ENCODE measurements at regions not wholly inside any gene's neighbourhood (a gene's known extent, or its start where the extent isn't known, plus 50 kb on each side); places are given as distances from the start of the nearest gene placed in this dataset.
"Not testable (repeated sequence)": the region's sequence is repeated elsewhere in the genome, so short reads cannot be mapped to it uniquely, and the experiment has no call there.

DNA sequence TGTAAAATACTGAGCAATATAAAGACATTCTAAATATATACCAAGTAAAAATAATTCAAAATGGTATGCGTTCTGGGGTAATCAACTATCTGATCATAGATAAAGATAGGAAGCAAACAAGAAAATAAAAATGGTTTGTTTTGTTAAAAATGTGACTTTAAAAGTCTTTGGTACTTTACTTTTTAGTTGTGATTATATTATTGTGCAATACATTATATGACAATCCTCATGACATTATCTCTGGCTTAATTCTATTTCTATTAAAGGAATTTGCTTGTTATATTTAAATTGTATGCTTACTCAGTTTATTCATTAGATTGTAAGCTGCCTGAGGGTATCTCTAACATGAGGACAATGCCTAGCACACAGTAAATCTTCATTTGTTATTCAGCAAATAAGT lies 477.9 kb downstream of the TMEM38B start:
- H3K4me3 ChIP-seq (replicated peaks; ENCODE audit: low read depth, low read length) = no peak overlapping the region
- no peak for DNase-seq (ENCODE audit: low read depth)
- TF ChIP-seq, protein P1, sequence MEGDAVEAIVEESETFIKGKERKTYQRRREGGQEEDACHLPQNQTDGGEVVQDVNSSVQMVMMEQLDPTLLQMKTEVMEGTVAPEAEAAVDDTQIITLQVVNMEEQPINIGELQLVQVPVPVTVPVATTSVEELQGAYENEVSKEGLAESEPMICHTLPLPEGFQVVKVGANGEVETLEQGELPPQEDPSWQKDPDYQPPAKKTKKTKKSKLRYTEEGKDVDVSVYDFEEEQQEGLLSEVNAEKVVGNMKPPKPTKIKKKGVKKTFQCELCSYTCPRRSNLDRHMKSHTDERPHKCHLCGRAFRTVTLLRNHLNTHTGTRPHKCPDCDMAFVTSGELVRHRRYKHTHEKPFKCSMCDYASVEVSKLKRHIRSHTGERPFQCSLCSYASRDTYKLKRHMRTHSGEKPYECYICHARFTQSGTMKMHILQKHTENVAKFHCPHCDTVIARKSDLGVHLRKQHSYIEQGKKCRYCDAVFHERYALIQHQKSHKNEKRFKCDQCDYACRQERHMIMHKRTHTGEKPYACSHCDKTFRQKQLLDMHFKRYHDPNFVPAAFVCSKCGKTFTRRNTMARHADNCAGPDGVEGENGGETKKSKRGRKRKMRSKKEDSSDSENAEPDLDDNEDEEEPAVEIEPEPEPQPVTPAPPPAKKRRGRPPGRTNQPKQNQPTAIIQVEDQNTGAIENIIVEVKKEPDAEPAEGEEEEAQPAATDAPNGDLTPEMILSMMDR (IDR thresholded peaks at IDR 0.05; ENCODE audit: low read length, missing control alignments) = no peak

DNA sequence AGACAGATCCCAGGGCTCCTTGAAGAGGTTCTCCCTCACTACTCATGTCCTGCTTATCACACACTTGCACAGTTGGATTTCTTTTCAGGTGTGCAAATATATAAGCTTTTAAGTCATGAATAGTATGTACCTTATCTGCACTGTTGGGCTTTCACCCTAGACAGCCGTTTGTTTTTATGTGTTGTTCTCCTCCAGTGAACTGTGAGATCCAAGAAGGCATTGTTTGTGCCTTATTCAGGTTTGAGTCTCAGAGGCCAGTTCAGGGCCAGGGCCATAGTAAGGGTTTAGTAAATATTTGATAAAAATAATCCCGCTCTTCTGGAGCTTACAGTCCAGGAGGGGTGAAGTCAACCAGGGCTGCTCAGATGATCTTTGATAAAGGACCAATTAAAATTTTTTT lies 480.0 kb downstream of the TMEM38B start:
- no peak for DNase-seq (ENCODE audit: low read depth)
- TF ChIP-seq, protein P1 (IDR thresholded peaks at IDR 0.05; ENCODE audit: low read length, missing control alignments) = no peak
- no peak overlapping the region for H3K4me3 ChIP-seq (replicated peaks; ENCODE audit: low read depth, low read length)

DNA sequence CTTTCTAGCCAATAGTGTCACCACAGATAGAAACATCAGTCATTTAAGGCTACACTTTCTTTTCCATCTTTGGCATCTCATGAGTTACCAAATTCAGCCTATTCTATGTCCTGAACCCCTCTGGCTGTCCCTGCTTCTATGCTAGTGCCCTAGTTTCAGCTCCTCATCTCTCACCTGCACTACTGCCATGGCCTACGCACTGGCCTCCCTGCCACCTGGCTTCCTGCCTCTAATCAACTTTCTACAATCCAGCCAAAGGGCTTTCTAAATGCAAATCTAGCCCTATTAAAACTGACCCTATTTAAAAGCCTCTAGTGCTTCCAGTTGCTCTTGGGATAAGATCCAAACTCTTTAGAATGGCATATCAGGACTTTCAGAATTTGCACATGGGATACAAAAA lies 482.9 kb downstream of the TMEM38B start:
- TF ChIP-seq, protein P1 (IDR thresholded peaks at IDR 0.05; ENCODE audit: low read length, missing control alignments) = no peak
- DNase-seq (ENCODE audit: low read depth) = no peak
- no peak overlapping the region for H3K4me3 ChIP-seq (replicated peaks; ENCODE audit: low read depth, low read length)

DNA sequence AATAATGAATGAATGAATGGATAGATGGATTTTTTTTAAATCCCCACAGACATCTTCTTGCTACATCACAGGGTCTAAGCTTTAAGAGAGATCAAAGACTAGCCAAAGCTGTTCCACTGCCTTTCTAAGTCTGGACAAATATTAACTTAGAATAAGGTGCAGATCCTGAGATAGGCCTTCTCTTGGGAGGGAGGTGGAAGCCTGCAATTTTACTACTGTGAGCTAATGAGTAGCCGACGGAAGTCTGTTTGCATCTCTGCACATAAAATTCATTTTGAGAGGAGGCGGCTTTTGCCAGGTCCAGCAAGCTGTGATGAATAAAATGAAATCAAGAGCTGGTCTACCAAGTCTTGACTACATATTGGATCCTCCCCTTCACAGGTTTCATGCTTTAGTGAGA lies 484.9 kb downstream of the TMEM38B start:
- no peak for DNase-seq (ENCODE audit: low read depth)
- TF ChIP-seq, protein P1 (IDR thresholded peaks at IDR 0.05; ENCODE audit: low read length, missing control alignments) = no peak
- H3K4me3 ChIP-seq (replicated peaks; ENCODE audit: low read depth, low read length) = no peak overlapping the region

DNA sequence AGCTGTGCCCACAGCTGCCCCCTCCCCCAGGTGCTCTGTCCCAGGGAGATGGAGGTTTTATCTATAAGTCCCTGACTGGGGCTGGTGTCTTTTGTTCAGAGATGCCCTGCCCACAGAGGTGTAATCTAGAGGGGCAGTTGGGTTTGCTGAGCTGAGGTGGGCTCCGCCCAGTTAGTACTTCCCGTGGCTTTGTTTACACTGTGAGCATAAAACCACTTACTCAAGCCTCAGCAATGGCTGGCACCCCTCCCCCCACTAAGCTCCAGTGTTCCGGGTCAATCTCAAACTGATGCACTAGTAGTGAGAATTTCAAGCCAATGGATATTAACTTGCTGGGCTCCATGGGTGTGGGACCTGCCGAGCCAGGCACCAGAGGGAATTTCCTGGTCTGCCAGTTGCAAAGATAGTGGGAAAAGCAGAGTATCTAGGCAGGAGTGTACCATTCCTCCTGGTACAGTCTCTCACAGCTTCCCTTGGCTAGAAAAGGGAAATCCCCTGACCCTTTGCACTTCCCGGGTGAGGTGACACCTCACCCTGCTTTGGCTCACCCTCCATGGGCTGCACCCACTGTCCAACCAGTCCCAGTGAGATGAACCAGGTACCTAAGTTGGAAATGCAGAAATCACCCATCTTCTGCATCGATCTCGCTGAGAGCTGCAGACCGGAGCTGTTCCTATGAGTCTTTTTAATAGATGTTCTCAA lies 509.6 kb downstream of the TMEM38B start:
- not testable (repeated sequence) for H3K4me3 ChIP-seq (replicated peaks; ENCODE audit: low read depth, low read length); DNase-seq (ENCODE audit: low read depth)

DNA sequence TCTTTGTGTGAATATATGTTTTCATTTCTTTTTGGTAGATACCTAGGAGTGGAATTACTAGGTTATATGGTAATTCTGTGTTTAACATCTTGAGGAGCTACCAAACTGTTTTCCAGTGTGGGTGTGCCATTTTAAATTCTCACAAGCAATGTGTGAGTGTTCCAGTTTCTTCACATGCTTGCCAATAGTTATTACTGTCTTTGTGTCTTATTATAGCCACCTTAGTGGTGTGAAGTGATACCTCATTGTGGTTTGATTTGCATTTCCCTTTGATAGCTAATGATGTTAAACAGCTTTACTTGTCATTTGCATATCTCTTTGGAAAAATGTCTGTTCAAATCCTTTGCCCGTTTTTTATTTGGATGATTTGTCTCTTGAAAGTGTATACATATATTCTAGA lies 513.0 kb downstream of the TMEM38B start:
- no peak overlapping the region for H3K4me3 ChIP-seq (replicated peaks; ENCODE audit: low read depth, low read length)
- TF ChIP-seq, protein P1 (IDR thresholded peaks at IDR 0.05; ENCODE audit: low read length, missing control alignments) = no peak
- DNase-seq (ENCODE audit: low read depth) = no peak

DNA sequence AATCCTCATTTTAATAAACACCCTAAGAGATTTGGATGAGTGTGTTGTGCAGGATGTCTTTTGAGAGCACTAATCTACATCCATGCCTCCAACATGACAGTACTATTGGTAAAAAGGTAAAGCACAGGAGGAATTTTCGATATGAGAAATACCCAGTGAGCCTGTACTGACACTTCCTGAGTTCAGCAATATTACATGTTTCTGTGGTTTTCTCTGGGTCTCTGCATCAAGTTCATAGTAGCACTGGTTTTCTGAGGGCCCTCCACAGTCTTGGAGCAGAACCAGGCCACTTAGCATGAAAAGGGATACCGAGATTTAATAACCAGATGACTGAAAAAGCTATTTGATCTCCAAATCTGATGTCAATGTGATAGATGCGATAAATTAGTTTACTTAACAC lies 524.1 kb downstream of the TMEM38B start:
- no peak overlapping the region for H3K4me3 ChIP-seq (replicated peaks; ENCODE audit: low read depth, low read length)
- TF ChIP-seq, protein P1 (IDR thresholded peaks at IDR 0.05; ENCODE audit: low read length, missing control alignments) = no peak
- no peak for DNase-seq (ENCODE audit: low read depth)

Data from fibroblast of pulmonary artery (primary cell).